Tibial nerve (tissue), 4 donors: ENCODE measurements at regions not wholly inside any gene's neighbourhood (a gene's known extent, or its start where the extent isn't known, plus 50 kb on each side); places are given as distances from the start of the nearest gene placed in this dataset.

ENCODE experiments used
- EP300 ChIP-seq, 2 donors: sonication (generic); formaldehyde crosslinking; IDR thresholded peaks; one replicate each; pipeline ENCODE4 v1.6.1; 2017; ENCODE audit warnings: antibody characterized with exemption in 2 of 2, mild to moderate bottlenecking in 1 of 2
- TF ChIP-seq, protein P1 (sequence below), 5 experiments: fragments of 200-600 bp in 3 of 5; fragments of 450-650 bp in 2 of 5; sonication (generic) in 3 of 5; IDR thresholded peaks; one replicate each; pipeline ENCODE4 v1.5.1; 2016 to 2019; ENCODE audit warnings: antibody characterized with exemption in 5 of 5, mild to moderate bottlenecking in 3 of 5, moderate library complexity in 2 of 5

GRCh38 chr11:128310005-128310404, 277.4 kb downstream of the ETS1 start:
- TF ChIP-seq, protein P1, sequence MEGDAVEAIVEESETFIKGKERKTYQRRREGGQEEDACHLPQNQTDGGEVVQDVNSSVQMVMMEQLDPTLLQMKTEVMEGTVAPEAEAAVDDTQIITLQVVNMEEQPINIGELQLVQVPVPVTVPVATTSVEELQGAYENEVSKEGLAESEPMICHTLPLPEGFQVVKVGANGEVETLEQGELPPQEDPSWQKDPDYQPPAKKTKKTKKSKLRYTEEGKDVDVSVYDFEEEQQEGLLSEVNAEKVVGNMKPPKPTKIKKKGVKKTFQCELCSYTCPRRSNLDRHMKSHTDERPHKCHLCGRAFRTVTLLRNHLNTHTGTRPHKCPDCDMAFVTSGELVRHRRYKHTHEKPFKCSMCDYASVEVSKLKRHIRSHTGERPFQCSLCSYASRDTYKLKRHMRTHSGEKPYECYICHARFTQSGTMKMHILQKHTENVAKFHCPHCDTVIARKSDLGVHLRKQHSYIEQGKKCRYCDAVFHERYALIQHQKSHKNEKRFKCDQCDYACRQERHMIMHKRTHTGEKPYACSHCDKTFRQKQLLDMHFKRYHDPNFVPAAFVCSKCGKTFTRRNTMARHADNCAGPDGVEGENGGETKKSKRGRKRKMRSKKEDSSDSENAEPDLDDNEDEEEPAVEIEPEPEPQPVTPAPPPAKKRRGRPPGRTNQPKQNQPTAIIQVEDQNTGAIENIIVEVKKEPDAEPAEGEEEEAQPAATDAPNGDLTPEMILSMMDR (IDR thresholded peaks at IDR 0.05), result no peak
- no peak for TF ChIP-seq EP300 (IDR thresholded peaks at IDR 0.05)
